DOHH2 (cell line): ENCODE measurements at regions not wholly inside any gene's neighbourhood (a gene's known extent, or its start where the extent isn't known, plus 50 kb on each side); places are given as distances from the start of the nearest gene placed in this dataset.

Source experiments
- EZH2phosphoT487 ChIP-seq: fragments of 200-600 bp; sonication (generic); IDR thresholded peaks from 2 replicates; pipeline ENCODE4 v1.6.1; 2017; ENCODE audit warnings: borderline replicate concordance, mild to moderate bottlenecking, antibody characterized with exemption, low read length, moderate library complexity, mixed read lengths
- TF ChIP-seq, protein P1 (sequence below): fragments of 200-600 bp; sonication (generic); IDR thresholded peaks from one replicate; pipeline ENCODE4 v1.5.1; 2014; ENCODE audit warnings: antibody characterized with exemption, mild to moderate bottlenecking, low read depth, low read length; ENCODE audit not compliant: poor library complexity, severe bottlenecking

DNA sequence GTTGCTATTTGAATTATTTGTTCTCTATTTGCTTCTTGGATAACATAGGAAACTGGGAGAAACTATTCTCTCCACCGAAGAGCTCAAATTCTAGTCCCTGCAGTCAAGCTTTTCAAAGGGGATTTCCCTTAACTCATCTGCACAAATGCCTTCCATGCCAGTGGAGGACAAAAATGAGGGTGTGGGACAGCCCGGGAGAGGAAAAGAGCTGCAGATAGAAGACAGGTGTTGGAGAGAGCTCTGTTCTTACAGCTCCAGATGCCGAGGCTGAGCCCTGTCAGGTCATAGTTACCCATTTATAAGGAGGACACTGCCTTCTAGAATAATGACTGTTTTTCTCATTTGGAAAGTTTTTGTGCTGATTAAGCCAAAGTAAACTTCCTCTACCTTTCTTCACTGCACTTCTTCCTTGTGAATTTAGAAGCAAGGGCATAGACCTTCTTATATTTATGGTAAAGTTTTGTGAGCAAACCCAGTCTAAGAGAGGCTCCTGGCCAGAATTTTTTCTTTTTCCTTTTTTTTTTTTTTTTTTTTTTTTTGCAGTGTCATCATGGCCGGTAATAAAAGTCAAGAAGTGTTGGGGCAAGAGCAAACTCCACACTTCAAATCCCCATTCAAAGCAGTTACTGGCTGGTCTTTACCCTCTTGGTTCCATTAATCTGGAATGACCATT, 177.2 kb downstream of the ABCC12 start:
- TF ChIP-seq, protein P1, sequence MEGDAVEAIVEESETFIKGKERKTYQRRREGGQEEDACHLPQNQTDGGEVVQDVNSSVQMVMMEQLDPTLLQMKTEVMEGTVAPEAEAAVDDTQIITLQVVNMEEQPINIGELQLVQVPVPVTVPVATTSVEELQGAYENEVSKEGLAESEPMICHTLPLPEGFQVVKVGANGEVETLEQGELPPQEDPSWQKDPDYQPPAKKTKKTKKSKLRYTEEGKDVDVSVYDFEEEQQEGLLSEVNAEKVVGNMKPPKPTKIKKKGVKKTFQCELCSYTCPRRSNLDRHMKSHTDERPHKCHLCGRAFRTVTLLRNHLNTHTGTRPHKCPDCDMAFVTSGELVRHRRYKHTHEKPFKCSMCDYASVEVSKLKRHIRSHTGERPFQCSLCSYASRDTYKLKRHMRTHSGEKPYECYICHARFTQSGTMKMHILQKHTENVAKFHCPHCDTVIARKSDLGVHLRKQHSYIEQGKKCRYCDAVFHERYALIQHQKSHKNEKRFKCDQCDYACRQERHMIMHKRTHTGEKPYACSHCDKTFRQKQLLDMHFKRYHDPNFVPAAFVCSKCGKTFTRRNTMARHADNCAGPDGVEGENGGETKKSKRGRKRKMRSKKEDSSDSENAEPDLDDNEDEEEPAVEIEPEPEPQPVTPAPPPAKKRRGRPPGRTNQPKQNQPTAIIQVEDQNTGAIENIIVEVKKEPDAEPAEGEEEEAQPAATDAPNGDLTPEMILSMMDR, result no peak
- no peak for TF ChIP-seq EZH2phosphoT487
